PC-9 (cell line): ENCODE measurements at regions not wholly inside any gene's neighbourhood (a gene's known extent, or its start where the extent isn't known, plus 50 kb on each side); places are given as distances from the start of the nearest gene placed in this dataset.

ENCODE experiments used
- EZH2 ChIP-seq: fragments of 200-600 bp; sonication (generic); IDR thresholded peaks from 2 replicates; pipeline ENCODE4 v1.8.0; 2017; ENCODE audit warnings: antibody characterized with exemption, low read depth
- TF ChIP-seq, protein P1 (sequence below): fragments of 200-600 bp; sonication (generic); conservative IDR thresholded peaks from 2 replicates; pipeline ENCODE4 v1.6.1; 2017; ENCODE audit warnings: mixed run types, antibody characterized with exemption, mild to moderate bottlenecking, moderate library complexity

DNA sequence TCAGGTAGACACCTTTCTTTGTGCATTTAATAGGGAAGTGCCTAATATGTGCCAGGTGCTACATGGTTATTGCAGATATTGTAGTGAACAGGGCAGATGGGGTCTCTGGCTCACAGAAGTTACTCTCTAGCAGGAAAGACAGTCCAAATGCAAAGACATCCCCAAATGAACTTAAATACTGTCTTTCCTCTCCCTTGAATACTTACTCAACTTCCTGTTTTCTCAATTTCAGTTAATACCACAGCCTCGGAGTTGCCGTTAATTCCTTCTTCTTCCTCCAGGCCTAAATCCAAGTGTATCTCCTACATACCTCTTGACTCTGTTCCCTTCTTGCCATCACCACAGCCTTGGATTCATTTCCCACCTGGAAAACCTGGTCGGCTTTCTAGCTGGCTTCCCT is 134.3 kb upstream of the SESN3 start:
- no peak for TF ChIP-seq EZH2
- TF ChIP-seq, protein P1, sequence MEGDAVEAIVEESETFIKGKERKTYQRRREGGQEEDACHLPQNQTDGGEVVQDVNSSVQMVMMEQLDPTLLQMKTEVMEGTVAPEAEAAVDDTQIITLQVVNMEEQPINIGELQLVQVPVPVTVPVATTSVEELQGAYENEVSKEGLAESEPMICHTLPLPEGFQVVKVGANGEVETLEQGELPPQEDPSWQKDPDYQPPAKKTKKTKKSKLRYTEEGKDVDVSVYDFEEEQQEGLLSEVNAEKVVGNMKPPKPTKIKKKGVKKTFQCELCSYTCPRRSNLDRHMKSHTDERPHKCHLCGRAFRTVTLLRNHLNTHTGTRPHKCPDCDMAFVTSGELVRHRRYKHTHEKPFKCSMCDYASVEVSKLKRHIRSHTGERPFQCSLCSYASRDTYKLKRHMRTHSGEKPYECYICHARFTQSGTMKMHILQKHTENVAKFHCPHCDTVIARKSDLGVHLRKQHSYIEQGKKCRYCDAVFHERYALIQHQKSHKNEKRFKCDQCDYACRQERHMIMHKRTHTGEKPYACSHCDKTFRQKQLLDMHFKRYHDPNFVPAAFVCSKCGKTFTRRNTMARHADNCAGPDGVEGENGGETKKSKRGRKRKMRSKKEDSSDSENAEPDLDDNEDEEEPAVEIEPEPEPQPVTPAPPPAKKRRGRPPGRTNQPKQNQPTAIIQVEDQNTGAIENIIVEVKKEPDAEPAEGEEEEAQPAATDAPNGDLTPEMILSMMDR: no peak
